ENCODE measurements at regions not wholly inside any gene's neighbourhood (a gene's known extent, or its start where the extent isn't known, plus 50 kb on each side); places are given as distances from the start of the nearest gene placed in this dataset.

GRCh38 chr2:16496426-16497388 lies 168.9 kb downstream of the CYRIA start:
- no peak for DNase-seq

- DNase-seq: no peak
Measured at GRCh38 chr2:16495509-16496208, 170.0 kb downstream of the CYRIA start.

- no peak for DNase-seq
Measured at GRCh38 chr2:16494836-16495508, 170.7 kb downstream of the CYRIA start.

- DNase-seq: no peak
Measured at GRCh38 chr2:16493788-16494187, 171.8 kb downstream of the CYRIA start.

GRCh38 chr2:16487686-16488085 lies 177.9 kb downstream of the CYRIA start:
- peak; percentile 64 for DNase-seq

- DNase-seq: no peak
Measured at GRCh38 chr2:16485251-16485650, 180.4 kb downstream of the CYRIA start.

GRCh38 chr2:16482460-16482859 lies 183.2 kb downstream of the CYRIA start:
- no peak for DNase-seq

- DNase-seq: no peak
Measured at GRCh38 chr2:16481351-16481750, 184.3 kb downstream of the CYRIA start.

GRCh38 chr2:16479721-16480120 lies 185.9 kb downstream of the CYRIA start:
- no peak for DNase-seq

GRCh38 chr2:16478434-16479210 lies 187.0 kb downstream of the CYRIA start:
- DNase-seq: no peak

GRCh38 chr2:16477648-16478047 lies 188.0 kb downstream of the CYRIA start:
- no peak for DNase-seq

- DNase-seq: no peak
Measured at GRCh38 chr2:16476866-16477265, 188.8 kb downstream of the CYRIA start.

GRCh38 chr2:16475986-16476567 lies 189.6 kb downstream of the CYRIA start:
- no peak for DNase-seq

- no peak for DNase-seq
Measured at GRCh38 chr2:16475586-16475985, 190.0 kb downstream of the CYRIA start.

GRCh38 chr2:16473575-16473974 lies 192.1 kb downstream of the CYRIA start:
- no peak for DNase-seq

GRCh38 chr2:16470936-16471490 lies 194.6 kb downstream of the CYRIA start:
- no peak for DNase-seq

- no peak for DNase-seq
Measured at GRCh38 chr2:16466821-16467151, 198.8 kb downstream of the CYRIA start.

- peak; percentile 36 for DNase-seq
Measured at GRCh38 chr2:16466133-16466820, 199.4 kb downstream of the CYRIA start.

- no peak for DNase-seq
Measured at GRCh38 chr2:16464641-16465040, 201.0 kb downstream of the CYRIA start.

GRCh38 chr2:16462958-16463357 lies 202.7 kb downstream of the CYRIA start:
- no peak for DNase-seq

GRCh38 chr2:16461672-16462071 lies 204.0 kb downstream of the CYRIA start:
- DNase-seq: no peak

All from retina (tissue), 1 donor.